Endodermal cell (in vitro differentiated cells): ENCODE measurements at regions not wholly inside any gene's neighbourhood (a gene's known extent, or its start where the extent isn't known, plus 50 kb on each side); places are given as distances from the start of the nearest gene placed in this dataset.

Experiments used
- DNase-seq: peaks from one replicate; pipeline ENCODE4 v3.0.0-alpha.2; 2017
- H3K27ac ChIP-seq: 2 replicates; pipeline ENCODE4 v1.5.1; 2013; ENCODE audit warnings: mild to moderate bottlenecking, low read depth, low read length, moderate library complexity
- H3K27me3 ChIP-seq: 2 replicates; pipeline ENCODE4 v1.6.1; 2013; ENCODE audit warnings: mild to moderate bottlenecking, low read length, moderate library complexity; ENCODE audit not compliant: insufficient read depth, control insufficient read depth, poor library complexity, severe bottlenecking
- H3K36me3 ChIP-seq: 2 replicates; pipeline ENCODE4 v1.7.0; 2013; ENCODE audit warnings: mild to moderate bottlenecking, low read length, moderate library complexity; ENCODE audit not compliant: control insufficient read depth, insufficient read depth
- H3K4me1 ChIP-seq: one replicate; pipeline ENCODE4 v1.7.0; 2013; ENCODE audit warnings: low read length; ENCODE audit not compliant: control insufficient read depth, insufficient read depth
- H3K4me3 ChIP-seq: 2 replicates; pipeline ENCODE4 v1.5.1; 2013; ENCODE audit warnings: mild to moderate bottlenecking, low read length, moderate library complexity
- H3K9ac ChIP-seq: 2 replicates; pipeline ENCODE4 v1.6.1; 2013; ENCODE audit warnings: mild to moderate bottlenecking, low read length, moderate library complexity; ENCODE audit not compliant: poor library complexity, severe bottlenecking; ENCODE audit errors: extremely low read depth
- H3K9me3 ChIP-seq: 2 replicates; pipeline ENCODE4 v1.6.1; 2013; ENCODE audit warnings: mild to moderate bottlenecking, low read length, moderate library complexity; ENCODE audit not compliant: control insufficient read depth
- H3K27ac Mint-ChIP-seq: 2 replicates; pipeline ENCODE4 v1.8.0; 2020; ENCODE audit warnings: mixed read lengths
- H3K27me3 Mint-ChIP-seq: 2 replicates; pipeline ENCODE4 v1.8.0; 2021; ENCODE audit warnings: mild to moderate bottlenecking, mixed read lengths; ENCODE audit not compliant: insufficient read depth
- H3K36me3 Mint-ChIP-seq: 2 replicates; pipeline ENCODE4 v1.8.0; 2020; ENCODE audit warnings: low read depth, mixed read lengths
- H3K4me1 Mint-ChIP-seq: 2 replicates; pipeline ENCODE4 v1.8.0; 2020; ENCODE audit warnings: mixed read lengths
- H3K4me3 Mint-ChIP-seq: 2 replicates; pipeline ENCODE4 v1.8.0; 2020; ENCODE audit warnings: mild to moderate bottlenecking, moderate library complexity, mixed read lengths
- H3K9me3 Mint-ChIP-seq: 2 replicates; pipeline ENCODE4 v1.8.0; 2020; ENCODE audit warnings: mild to moderate bottlenecking, mixed read lengths
- WGBS, 2 experiments: methylation state at CpG; one replicate each; pipeline versions ENCODE4 v1.1.5 to v1.1.7; 2013; ENCODE audit warnings: missing lambda C conversion rate in 2 of 2, mixed read lengths in 1 of 2; ENCODE audit not compliant: insufficient coverage in 1 of 2, insufficient read length in 1 of 2; 5-methylcytosine and 5-hydroxymethylcytosine counted together
- TF ChIP-seq, protein P1 (sequence below): fragments of 200-600 bp; sonication (generic); conservative IDR thresholded peaks from 2 replicates; pipeline ENCODE4 v1.5.0; 2021; ENCODE audit warnings: antibody characterized with exemption, mild to moderate bottlenecking

DNA sequence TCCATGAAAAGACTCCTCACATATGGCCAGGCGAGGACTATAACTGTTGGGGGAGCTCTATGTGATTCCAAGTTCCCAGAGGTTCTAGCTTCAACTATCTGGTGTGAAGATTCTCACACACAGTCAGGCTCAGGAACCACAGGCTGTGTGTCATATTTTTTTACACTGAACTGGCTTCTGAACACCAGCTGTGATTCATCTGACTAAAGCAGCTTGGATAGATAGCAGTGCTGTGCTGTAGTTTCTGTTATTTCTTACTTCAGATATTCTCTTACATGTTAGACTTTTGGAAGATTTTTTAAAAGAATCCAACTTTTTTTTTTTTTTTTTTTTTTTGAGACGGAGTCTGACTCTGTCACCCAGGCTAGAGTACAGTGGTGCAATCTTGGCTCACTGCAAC, 140.7 kb upstream of the MCHR2 start:
- no peaks in the 10 kb centered on the region for H3K4me1 Mint-ChIP-seq
- Histone ChIP-seq H3K36me3 (no peaks in the 10 kb centered on the region), H3K9me3 (no peaks in the 10 kb centered on the region), H3K27me3 (no peaks in the 10 kb centered on the region), H3K27ac (no peak overlapping the region), H3K9ac (no peak overlapping the region), H3K4me1 (no peaks in the 10 kb centered on the region), H3K4me3 (no peak overlapping the region)
- WGBS, 2 experiments = 89% methylated on average over 2 of the region's 2 CpGs; no CpG with 5 or more reads in 1 of the 2 experiments
- TF ChIP-seq, protein P1, sequence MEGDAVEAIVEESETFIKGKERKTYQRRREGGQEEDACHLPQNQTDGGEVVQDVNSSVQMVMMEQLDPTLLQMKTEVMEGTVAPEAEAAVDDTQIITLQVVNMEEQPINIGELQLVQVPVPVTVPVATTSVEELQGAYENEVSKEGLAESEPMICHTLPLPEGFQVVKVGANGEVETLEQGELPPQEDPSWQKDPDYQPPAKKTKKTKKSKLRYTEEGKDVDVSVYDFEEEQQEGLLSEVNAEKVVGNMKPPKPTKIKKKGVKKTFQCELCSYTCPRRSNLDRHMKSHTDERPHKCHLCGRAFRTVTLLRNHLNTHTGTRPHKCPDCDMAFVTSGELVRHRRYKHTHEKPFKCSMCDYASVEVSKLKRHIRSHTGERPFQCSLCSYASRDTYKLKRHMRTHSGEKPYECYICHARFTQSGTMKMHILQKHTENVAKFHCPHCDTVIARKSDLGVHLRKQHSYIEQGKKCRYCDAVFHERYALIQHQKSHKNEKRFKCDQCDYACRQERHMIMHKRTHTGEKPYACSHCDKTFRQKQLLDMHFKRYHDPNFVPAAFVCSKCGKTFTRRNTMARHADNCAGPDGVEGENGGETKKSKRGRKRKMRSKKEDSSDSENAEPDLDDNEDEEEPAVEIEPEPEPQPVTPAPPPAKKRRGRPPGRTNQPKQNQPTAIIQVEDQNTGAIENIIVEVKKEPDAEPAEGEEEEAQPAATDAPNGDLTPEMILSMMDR = no peak
- no peak for DNase-seq
- H3K27me3 Mint-ChIP-seq = no peaks in the 10 kb centered on the region
- H3K4me3 Mint-ChIP-seq = no peak overlapping the region
- H3K27ac Mint-ChIP-seq = no peak overlapping the region
- no peaks in the 10 kb centered on the region for H3K9me3 Mint-ChIP-seq
- H3K36me3 Mint-ChIP-seq = no peaks in the 10 kb centered on the region

DNA sequence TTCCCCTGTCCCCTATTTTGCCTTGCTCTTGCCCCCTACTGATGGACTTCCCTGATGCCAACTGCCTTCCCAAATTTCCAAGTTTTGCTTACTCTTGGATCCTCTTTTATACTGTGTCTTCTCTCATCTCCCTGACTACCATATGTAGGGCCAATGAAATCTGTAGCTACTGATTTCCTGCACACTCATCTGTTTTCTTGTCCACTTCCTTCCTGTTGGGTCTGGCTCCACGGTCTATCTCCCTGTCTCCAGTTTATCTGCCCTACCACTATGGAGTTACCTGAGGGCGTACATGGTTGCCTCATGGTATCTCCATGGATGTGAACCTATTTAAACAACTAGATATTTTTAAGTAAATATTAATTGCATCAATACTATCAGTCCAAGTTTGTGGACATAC, 140.3 kb upstream of the MCHR2 start:
- H3K36me3 Mint-ChIP-seq = no peaks in the 10 kb centered on the region
- Histone ChIP-seq H3K27ac (no peak overlapping the region), H3K9me3 (no peaks in the 10 kb centered on the region), H3K9ac (no peak overlapping the region), H3K36me3 (no peaks in the 10 kb centered on the region), H3K4me1 (no peaks in the 10 kb centered on the region), H3K27me3 (no peaks in the 10 kb centered on the region), H3K4me3 (no peak overlapping the region)
- no peak for DNase-seq
- H3K27me3 Mint-ChIP-seq = no peaks in the 10 kb centered on the region
- 99% methylated on average over 2 of the region's 2 CpGs; no CpG with 5 or more reads in 1 of the 2 experiments for WGBS, 2 experiments
- no peaks in the 10 kb centered on the region for H3K9me3 Mint-ChIP-seq
- no peaks in the 10 kb centered on the region for H3K4me1 Mint-ChIP-seq
- no peak overlapping the region for H3K27ac Mint-ChIP-seq
- no peak overlapping the region for H3K4me3 Mint-ChIP-seq
- TF ChIP-seq, protein P1 = no peak

DNA sequence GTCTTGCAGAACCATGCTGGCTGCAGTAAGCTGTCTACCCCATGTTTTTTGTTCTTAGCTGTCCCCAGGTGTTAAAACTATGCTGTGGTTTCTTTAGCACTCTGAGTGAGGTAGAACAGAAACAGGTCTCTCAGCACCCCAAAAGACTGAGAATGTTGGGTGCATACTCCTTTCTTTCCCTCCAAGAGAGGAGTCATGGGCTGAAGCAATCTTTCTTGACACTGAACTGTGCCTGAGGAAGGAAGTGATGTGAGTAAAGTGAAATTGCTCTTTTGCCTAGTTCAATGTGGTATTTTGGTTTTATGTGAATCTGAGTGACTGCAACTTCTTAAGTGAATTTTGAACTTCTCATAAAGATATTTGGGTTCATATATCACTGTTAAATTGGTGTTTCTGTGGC, 138.0 kb upstream of the MCHR2 start:
- TF ChIP-seq, protein P1 = no peak
- DNase-seq = no peak
- Mint-ChIP-seq H3K9me3 (no peaks in the 10 kb centered on the region), H3K27ac (no peak overlapping the region), H3K4me1 (no peaks in the 10 kb centered on the region), H3K27me3 (no peaks in the 10 kb centered on the region), H3K4me3 (no peak overlapping the region), H3K36me3 (no peaks in the 10 kb centered on the region)
- Histone ChIP-seq H3K4me3 (no peak overlapping the region), H3K27me3 (no peaks in the 10 kb centered on the region), H3K36me3 (no peaks in the 10 kb centered on the region), H3K9ac (no peak overlapping the region), H3K27ac (no peak overlapping the region), H3K9me3 (no peaks in the 10 kb centered on the region), H3K4me1 (no peaks in the 10 kb centered on the region)
